HepG2 (cell line): ENCODE measurements at regions not wholly inside any gene's neighbourhood (a gene's known extent, or its start where the extent isn't known, plus 50 kb on each side); places are given as distances from the start of the nearest gene placed in this dataset.

Source experiments
- ATAC-seq: fragments of 200-7000 bp; cut with Tn5 transposase; 3 replicates; pipeline ENCODE4 v1.9.1; 2020; ENCODE audit warnings: mild to moderate bottlenecking, moderate library complexity
- BruUV-seq: library from RNA; stranded (reverse); fragments of 400-500 nt; replicated peaks from 2 replicates; lab custom pipeline; 2021; lab: Mats Ljungman, UMichigan
- CTCF ChIA-PET: fragments of 300-600 bp; formaldehyde crosslinking; extraction: SDS; loops from one replicate; lab custom pipeline; 2021; ENCODE audit warnings: low total read pairs, inconsistent platforms, low intra/inter-chr PET ratio; lab: Yijun Ruan, JAX
- POLR2A ChIA-PET: fragments of 350-600 bp; sonication (Branson Sonifier 250); formaldehyde crosslinking; loops from one replicate; lab custom pipeline; 2020; ENCODE audit warnings: antibody characterized with exemption, inconsistent platforms; lab: Yijun Ruan, JAX
- DNase-seq: peaks from one replicate; pipeline ENCODE4 v3.0.0-alpha.2; 2015; ENCODE audit warnings: low spot score
- FAIRE-seq: peaks from 3 replicates; lab custom pipeline; 2011; peaks lifted over from hg19 to GRCh38; lab: Jason Lieb, UNC
- H2AFZ ChIP-seq: one replicate; pipeline ENCODE4 v1.6.1; 2011; ENCODE audit warnings: low read length, inconsistent platforms
- H3K27ac ChIP-seq: fragments of 300-600 bp; 3 replicates; pipeline ENCODE4 v1.8.0; 2011; ENCODE audit warnings: mixed run types, mild to moderate bottlenecking, mixed read lengths, low read length, inconsistent platforms; ENCODE audit not compliant: insufficient read depth; ENCODE audit errors: extremely low read length
- H3K27me3 ChIP-seq, 2 experiments: fragments of 200-600 bp in 1 of 2; 2 replicates in 1 of 2; 3 replicates in 1 of 2; pipeline versions ENCODE4 v1.6.0 to v1.8.0; 2011; ENCODE audit warnings: low read length in 2 of 2, mild to moderate bottlenecking in 2 of 2, moderate library complexity in 2 of 2, inconsistent platforms in 1 of 2; ENCODE audit not compliant: insufficient read depth in 2 of 2, control insufficient read depth in 1 of 2
- H3K36me3 ChIP-seq, 2 experiments: fragments of 200-600 bp in 1 of 2; replicated peaks in 1 of 2; 2 replicates in 1 of 2; 3 replicates in 1 of 2; pipeline versions ENCODE4 v1.5.1 to v1.8.0; 2011; ENCODE audit warnings: low read length in 2 of 2, inconsistent platforms in 1 of 2; ENCODE audit not compliant: insufficient read depth in 2 of 2, control insufficient read depth in 1 of 2
- H3K4me1 ChIP-seq: 2 replicates; pipeline ENCODE4 v1.5.1; 2012; ENCODE audit warnings: low read length, inconsistent platforms; ENCODE audit not compliant: insufficient read depth
- H3K4me2 ChIP-seq: 2 replicates; pipeline ENCODE4 v1.6.0; 2011; ENCODE audit warnings: low read depth, low read length, inconsistent platforms
- H3K4me3 ChIP-seq, 3 experiments: fragments of 200-600 bp in 1 of 3; sonication (generic), shearing (Covaris generic) in 1 of 3; replicated peaks in 1 of 3; 2 replicates each; pipeline ENCODE4 v1.5.1; 2011 to 2016; ENCODE audit warnings: low read length in 3 of 3, inconsistent platforms in 2 of 3, low read depth in 2 of 3, mild to moderate bottlenecking in 2 of 3, control low read depth in 1 of 3, mixed read lengths in 1 of 3; ENCODE audit not compliant: insufficient read depth in 1 of 3
- H3K79me2 ChIP-seq: one replicate; pipeline ENCODE4 v1.6.1; 2011; ENCODE audit warnings: low read length, inconsistent platforms; ENCODE audit not compliant: insufficient read depth
- H3K9ac ChIP-seq: 2 replicates; pipeline ENCODE4 v1.6.0; 2011; ENCODE audit warnings: mild to moderate bottlenecking, low read depth, low read length, inconsistent platforms; ENCODE audit not compliant: insufficient read depth
- H3K9me3 ChIP-seq: 2 replicates; pipeline ENCODE4 v1.5.1; 2012; ENCODE audit warnings: mild to moderate bottlenecking, low read length
- H4K20me1 ChIP-seq: 2 replicates; pipeline ENCODE4 v1.6.0; 2011; ENCODE audit warnings: inconsistent platforms, mild to moderate bottlenecking, low read length, moderate library complexity; ENCODE audit not compliant: insufficient read depth
- AHDC1 ChIP-seq: sonication (generic); formaldehyde crosslinking; IDR thresholded peaks from 2 replicates; pipeline ENCODE4 v1.5.1; 2020; ENCODE audit warnings: mild to moderate bottlenecking, missing genetic modification reagents, borderline replicate concordance
- KDM6A ChIP-seq: IDR thresholded peaks from 2 replicates; pipeline ENCODE4 v1.6.1; 2016; ENCODE audit warnings: low read depth
- SIX4 ChIP-seq: sonication (generic); formaldehyde crosslinking; IDR thresholded peaks from 2 replicates; pipeline ENCODE4 v1.4.0; 2020; ENCODE audit warnings: missing genetic modification reagents
- ZNF879 ChIP-seq: sonication (generic); formaldehyde crosslinking; IDR thresholded peaks from 2 replicates; pipeline ENCODE4 v1.8.1; 2023; ENCODE audit warnings: missing genetic modification reagents
- WGBS: methylation state at CpG from one replicate; pipeline ENCODE4 v1.1.6; 2017; ENCODE audit warnings: low lambda C conversion rate; 5-methylcytosine and 5-hydroxymethylcytosine counted together
- in situ Hi-C: cut with HindIII; loops from 2 replicates; pipeline ENCODE4 v1.10.0; 2017; ENCODE audit warnings: low pct_unique_long_range_greater_than_20kb; ENCODE audit not compliant: extremely low pct_ligation_motif_present
- intact Hi-C: fragments of 100-400 bp; cut with micrococcal nuclease; formaldehyde crosslinking; loops from one replicate; pipeline ENCODE4 v1.10.0; 2022; ENCODE audit not compliant: unreplicated experiment

- no peak for TF ChIP-seq SIX4
Observed at GRCh38 chr12:102317155-102317554, 119.5 kb upstream of the PMCH start (continued).

GRCh38 chr12:102316723-102317122 is 119.1 kb upstream of the PMCH start:
- no peaks in the 10 kb centered on the region; a peak in 1 of 5 replicates for H3K27me3 ChIP-seq
- H3K4me2 ChIP-seq, result no peak overlapping the region
- no peaks in the 10 kb centered on the region for H3K9me3 ChIP-seq
- H3K4me3 ChIP-seq, result no peak overlapping the region
- no peaks in the 10 kb centered on the region for H3K36me3 ChIP-seq
- no peaks in the 10 kb centered on the region for H4K20me1 ChIP-seq
- H2AFZ ChIP-seq, result no peak overlapping the region
- no peaks in the 10 kb centered on the region for H3K4me1 ChIP-seq
- no peak overlapping the region for H3K9ac ChIP-seq
- intact Hi-C loops (no loop called here), in situ Hi-C loops (loop anchor here (25.0 kb wide), 1 partner anchor 171 kb away; the partner anchor contains the start of gene IGF1)
- no peak for FAIRE-seq
- H3K27ac ChIP-seq, result no peak overlapping the region
- BruUV-seq, result no TSS peak
- no peak for DNase-seq
- ChIA-PET CTCF (no interaction called here), POLR2A (no interaction called here)
- H3K79me2 ChIP-seq, result no peaks in the 10 kb centered on the region
- TF ChIP-seq AHDC1 (CRISPR knock-in tag) (no peak), ZNF879 (CRISPR knock-in tag) (no peak), KDM6A (CRISPR knock-in tag) (no peak)
- 0% methylated on average over 2 of the region's 2 CpGs for WGBS
- no peak for ATAC-seq
